GM12878 (cell line): ENCODE measurements at regions not wholly inside any gene's neighbourhood (a gene's known extent, or its start where the extent isn't known, plus 50 kb on each side); places are given as distances from the start of the nearest gene placed in this dataset.
A peak's percentile ranks its signal among the peaks of the same experiment; 100 is the strongest.

Source experiments
- ASH2L ChIP-seq: fragments of 300-600, 200-600 bp; sonication (generic); IDR thresholded peaks from 2 replicates; pipeline ENCODE4 v1.6.1; 2017; ENCODE audit warnings: low read depth, mild to moderate bottlenecking, borderline replicate concordance
- ATF2 ChIP-seq: IDR thresholded peaks from 2 replicates; pipeline ENCODE4 v1.6.1; 2012; ENCODE audit warnings: low read length, inconsistent platforms
- BACH1 ChIP-seq: fragments of 450-650 bp; IDR thresholded peaks from 2 replicates; pipeline ENCODE4 v1.6.1; 2017; ENCODE audit warnings: mild to moderate bottlenecking, borderline replicate concordance
- BCL11A ChIP-seq: IDR thresholded peaks from 2 replicates; pipeline ENCODE4 v1.6.1; 2011; ENCODE audit warnings: low read depth, low read length
- CHD4 ChIP-seq: fragments of 200-600 bp; sonication (generic); IDR thresholded peaks from 2 replicates; pipeline ENCODE4 v1.6.1; 2016; ENCODE audit warnings: mild to moderate bottlenecking
- CUX1 ChIP-seq: IDR thresholded peaks from 2 replicates; pipeline ENCODE4 v1.6.1; 2012; ENCODE audit warnings: improper control_type of control experiment, low read depth, low read length; ENCODE audit not compliant: insufficient replicate concordance
- GATAD2B ChIP-seq: fragments of 450-650 bp; conservative IDR thresholded peaks from 2 replicates; pipeline ENCODE4 v1.6.1; 2017; ENCODE audit warnings: low read depth, mild to moderate bottlenecking, moderate library complexity
- HDAC2 ChIP-seq: fragments of 200-600 bp; sonication (generic); IDR thresholded peaks from 2 replicates; pipeline ENCODE4 v1.6.1; 2017
- HSF1 ChIP-seq: fragments of 150-350 bp; IDR thresholded peaks from 2 replicates; pipeline ENCODE4 v1.6.1; 2014; ENCODE audit warnings: mild to moderate bottlenecking, low read depth, low read length
- NBN ChIP-seq: fragments of 450-650 bp; IDR thresholded peaks from 2 replicates; pipeline ENCODE4 v1.6.1; 2016
- PAX5 ChIP-seq: IDR thresholded peaks from 2 replicates; pipeline ENCODE4 v1.6.1; 2011; ENCODE audit warnings: low read depth, low read length, borderline replicate concordance
- POLR2AphosphoS5 ChIP-seq: IDR thresholded peaks from 2 replicates; pipeline ENCODE4 v1.6.1; 2011; ENCODE audit warnings: mild to moderate bottlenecking, low read length, inconsistent platforms
- RB1 ChIP-seq: fragments of 450-650 bp; formaldehyde crosslinking; IDR thresholded peaks from 2 replicates; pipeline ENCODE4 v1.6.1; 2017; ENCODE audit warnings: mild to moderate bottlenecking, borderline replicate concordance
- SREBF2 ChIP-seq: IDR thresholded peaks from 2 replicates; pipeline ENCODE4 v1.6.1; 2012; ENCODE audit warnings: mild to moderate bottlenecking, low read length
- USF1 ChIP-seq: IDR thresholded peaks from 2 replicates; pipeline ENCODE4 v1.6.1; 2011; ENCODE audit warnings: borderline replicate concordance, low read depth, mild to moderate bottlenecking, moderate library complexity, mixed read lengths, low read length; ENCODE audit not compliant: insufficient read depth; ENCODE audit errors: extremely low read length
- ZBTB40 ChIP-seq: fragments of 450-650 bp; IDR thresholded peaks from 2 replicates; pipeline ENCODE4 v1.6.1; 2016; ENCODE audit warnings: mild to moderate bottlenecking, moderate library complexity, borderline replicate concordance

GRCh38 chr10:30534465-30535144, 94.9 kb downstream of the LYZL2 start (continued):
- TF ChIP-seq PAX5, result no peak
- no peak for TF ChIP-seq HDAC2
- TF ChIP-seq BACH1, result no peak
- no peak for TF ChIP-seq USF1
- peak; percentile 72; the same call in 1 of the 2 replicates for TF ChIP-seq NBN
- TF ChIP-seq HSF1, result no peak
- no peak for TF ChIP-seq CHD4
- no peak for TF ChIP-seq ASH2L
- TF ChIP-seq RB1, result no peak
- no peak for TF ChIP-seq ZBTB40
- no peak for TF ChIP-seq CUX1
- no peak for TF ChIP-seq SREBF2
- TF ChIP-seq POLR2AphosphoS5, result no peak
- TF ChIP-seq GATAD2B, result no peak; the same call in 1 of the 2 replicates
- TF ChIP-seq BCL11A, result no peak
- TF ChIP-seq ATF2, result no peak
